ENCODE measurements at regions not wholly inside any gene's neighbourhood (a gene's known extent, or its start where the extent isn't known, plus 50 kb on each side); places are given as distances from the start of the nearest gene placed in this dataset.
"Not testable (repeated sequence)": the region's sequence is repeated elsewhere in the genome, so short reads cannot be mapped to it uniquely, and the experiment has no call there.

DNA sequence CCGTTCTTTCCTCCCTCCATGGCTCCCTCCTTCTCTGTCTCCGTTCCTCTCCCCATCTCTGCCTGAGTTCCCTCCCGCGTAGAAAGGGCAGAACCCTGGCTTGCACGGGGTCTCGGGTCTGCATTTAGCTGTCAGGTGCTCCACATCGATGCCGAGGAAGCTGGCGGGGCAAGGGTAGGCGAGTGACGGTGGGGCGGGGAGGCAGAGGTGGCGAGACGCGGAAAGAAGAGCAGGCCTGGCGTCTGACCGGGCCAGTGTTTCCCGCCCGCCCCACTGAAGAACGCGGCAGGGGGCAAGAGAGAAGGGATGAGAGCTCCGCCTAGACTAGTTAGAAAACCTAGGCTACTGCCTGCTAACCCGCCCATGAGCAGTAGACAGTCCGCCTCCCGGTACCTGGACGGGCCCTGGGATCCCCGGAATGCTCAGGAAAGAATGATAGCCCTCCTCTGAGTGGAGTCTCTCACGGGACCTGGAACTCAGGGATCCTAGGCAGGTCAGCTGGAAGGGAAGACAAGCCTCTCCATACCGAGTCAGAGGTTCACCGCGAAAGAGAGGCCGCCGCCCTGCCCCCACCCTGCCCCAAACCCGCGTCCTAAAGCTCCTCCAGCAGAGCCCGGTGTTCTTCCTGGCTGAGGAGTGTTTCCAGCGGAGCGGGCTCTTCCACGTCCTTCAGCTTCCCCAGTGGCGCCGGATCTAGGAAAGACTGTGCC, 357.9 kb upstream of the DEFB115 start:
- DNase-seq (ENCODE audit: low read depth): not testable (repeated sequence)

DNA sequence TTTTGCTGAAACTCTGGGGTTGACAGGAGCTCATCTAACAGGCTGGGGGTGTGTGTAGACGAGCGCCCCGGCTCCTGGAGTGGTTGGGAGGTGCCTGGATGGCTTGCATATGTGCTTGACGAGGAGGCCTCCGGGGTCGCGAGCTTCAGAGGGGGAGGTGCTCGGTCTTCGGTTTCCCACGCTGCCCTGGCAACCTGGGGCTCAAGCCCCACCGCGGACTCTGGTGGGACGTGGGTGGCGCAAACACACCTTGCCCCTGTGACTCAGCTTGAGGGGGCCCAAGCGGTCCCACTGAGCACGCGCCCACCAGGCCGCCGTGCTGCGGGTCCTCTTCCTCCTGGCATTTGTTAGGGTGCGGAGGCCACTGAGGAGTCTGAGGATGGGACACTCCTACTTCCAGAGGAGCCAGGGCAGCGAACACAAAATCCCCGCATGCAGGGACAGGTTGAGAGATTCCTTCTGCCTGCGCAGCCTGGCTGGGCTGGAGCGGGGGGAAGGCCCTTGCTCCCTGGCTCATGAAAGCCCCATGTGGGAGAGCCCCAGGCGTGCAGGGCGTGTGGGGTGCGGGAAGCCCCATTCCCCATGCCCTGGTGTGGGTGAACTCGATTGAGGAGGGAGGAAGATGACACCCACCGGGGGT, 357.3 kb upstream of the DEFB115 start:
- DNase-seq (ENCODE audit: low read depth): not testable (repeated sequence)

DNA sequence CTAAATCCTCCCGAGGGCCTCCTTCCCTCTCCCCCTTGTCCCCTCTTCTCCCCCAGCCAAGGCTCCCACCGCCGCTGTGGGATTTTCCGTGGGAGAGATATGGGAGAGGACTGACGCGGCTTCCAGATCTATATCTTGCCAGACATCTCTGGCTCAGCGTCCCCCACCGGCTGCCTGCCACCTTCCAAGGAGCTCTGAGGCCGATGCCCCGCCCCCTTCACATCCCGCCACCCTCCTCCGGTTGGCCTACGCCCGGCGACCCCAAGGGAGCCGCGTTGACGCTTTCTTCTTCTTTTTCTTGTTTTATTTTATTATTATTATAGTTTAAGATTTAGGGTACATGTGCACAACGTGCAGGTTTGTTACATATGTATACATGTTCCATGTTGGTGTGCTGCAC, 352.2 kb upstream of the DEFB115 start:
- DNase-seq (ENCODE audit: low read depth): not testable (repeated sequence)

DNA sequence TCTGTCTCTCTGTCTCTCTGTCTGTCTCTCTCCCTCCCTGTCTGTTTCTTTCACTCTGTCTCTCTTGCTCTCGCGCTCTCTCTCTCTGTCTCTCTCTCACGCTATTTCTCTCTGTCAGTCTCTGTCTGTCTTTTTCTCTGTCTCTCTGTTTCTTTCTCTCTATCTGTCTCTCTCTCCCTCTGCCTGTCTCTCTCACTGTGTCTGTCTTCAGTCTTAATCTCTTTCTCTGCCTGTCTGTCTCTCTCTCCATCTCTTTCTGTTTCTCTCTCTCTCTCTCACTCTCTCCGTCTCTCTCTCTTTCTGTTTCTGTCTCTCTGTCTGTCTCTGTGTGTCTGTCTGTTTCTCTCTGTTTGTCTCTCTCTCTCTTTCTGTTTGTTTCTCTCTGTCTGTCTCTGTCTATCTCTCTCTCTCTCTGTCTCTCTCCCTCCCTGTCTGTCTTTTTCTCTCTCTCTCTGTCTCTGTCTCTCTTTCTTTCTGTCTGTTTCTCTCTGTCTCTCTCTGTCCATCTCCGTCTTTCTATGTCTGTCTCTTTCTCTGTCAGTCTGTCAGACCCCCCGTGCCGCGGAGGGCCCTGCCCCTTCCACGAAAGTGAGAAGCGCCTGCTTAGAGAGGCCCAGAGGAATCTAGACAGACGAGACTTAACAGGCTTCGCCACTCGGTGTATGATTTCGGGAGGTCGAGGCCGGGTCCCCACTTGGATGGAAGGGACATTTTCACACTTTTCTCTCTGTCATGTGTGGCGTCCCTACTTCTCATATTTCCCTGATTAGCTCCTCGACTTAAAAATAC, 346.3 kb upstream of the DEFB115 start:
- no peak for DNase-seq (ENCODE audit: low read depth)

DNA sequence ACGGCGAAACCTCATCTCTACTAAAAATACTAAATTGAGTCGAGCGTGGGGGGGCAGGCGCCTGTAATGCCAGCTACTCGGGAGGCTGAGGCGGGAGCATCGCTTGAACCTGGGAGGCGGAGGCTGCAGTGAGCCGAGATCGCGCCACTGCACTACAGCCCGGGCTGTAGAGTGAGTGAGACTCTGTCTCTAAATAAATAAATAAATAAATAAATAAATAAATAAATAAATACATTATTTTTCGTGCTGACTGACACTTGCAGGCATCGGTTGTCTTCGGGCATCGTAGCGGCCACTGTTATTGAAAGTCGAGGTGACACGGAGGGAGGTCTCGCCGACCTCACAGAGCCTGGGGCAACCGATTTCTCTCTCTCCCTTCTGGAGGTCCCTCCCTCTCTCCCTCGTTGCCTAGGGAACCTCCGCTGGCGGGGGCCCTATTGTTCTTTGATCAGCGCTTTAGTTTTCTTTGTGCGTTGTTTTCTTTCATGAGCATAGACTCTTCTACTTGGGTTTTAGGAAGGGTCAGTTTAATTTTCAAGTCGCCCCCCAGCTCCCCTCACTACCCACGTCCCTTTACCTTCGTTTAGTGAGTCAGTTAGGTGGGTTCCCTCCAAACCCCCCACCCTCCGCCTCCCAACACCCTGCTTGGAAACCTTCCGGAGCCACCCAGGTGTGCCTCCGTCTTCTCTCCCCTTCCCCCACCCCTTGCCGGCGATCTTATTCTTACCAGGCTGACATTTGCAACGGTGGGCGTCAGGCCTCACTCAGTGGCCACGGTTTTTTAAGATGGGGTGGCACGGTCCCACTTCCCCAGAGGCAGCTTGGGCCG, 345.4 kb upstream of the DEFB115 start:
- DNase-seq (ENCODE audit: low read depth): not testable (repeated sequence)

DNA sequence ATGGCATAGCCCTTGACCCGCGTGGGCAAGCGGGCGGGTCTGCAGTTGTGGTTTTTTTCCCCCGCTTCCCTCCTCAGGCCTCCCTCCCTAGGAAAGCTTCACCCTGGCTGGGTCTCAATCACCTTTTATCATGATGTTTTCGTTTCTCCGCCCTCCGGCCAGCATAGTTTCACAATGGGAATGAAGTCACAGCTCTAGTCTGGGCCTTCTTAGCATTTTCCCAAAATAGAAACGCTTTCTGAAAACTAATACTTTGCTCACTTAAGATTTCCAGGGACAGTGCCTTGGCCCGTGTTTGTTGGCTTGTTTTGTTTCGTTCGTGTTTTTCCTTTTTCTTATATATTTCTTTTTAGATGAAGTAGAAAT, 344.8 kb upstream of the DEFB115 start:
- peak; percentile 4 for DNase-seq (ENCODE audit: low read depth)

DNA sequence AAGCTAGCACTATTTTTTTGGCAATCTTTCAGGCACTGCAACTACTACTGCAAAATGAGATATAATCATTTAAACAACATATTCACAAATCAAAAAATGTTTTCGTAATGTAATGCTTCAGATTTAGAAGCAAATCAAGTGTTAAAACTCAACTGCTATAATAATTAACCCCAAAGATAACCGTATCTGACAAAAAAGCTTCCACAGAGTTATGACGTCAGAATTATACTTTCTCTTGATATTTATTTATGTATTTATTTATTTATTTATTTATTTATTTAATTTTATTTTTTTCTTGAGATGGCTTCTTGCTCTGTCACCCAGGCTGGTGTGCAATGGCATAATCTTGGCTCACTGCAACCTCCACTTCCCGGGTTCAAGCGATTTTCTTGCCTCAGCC, 341.1 kb upstream of the DEFB115 start:
- not testable (repeated sequence) for DNase-seq (ENCODE audit: low read depth)

DNA sequence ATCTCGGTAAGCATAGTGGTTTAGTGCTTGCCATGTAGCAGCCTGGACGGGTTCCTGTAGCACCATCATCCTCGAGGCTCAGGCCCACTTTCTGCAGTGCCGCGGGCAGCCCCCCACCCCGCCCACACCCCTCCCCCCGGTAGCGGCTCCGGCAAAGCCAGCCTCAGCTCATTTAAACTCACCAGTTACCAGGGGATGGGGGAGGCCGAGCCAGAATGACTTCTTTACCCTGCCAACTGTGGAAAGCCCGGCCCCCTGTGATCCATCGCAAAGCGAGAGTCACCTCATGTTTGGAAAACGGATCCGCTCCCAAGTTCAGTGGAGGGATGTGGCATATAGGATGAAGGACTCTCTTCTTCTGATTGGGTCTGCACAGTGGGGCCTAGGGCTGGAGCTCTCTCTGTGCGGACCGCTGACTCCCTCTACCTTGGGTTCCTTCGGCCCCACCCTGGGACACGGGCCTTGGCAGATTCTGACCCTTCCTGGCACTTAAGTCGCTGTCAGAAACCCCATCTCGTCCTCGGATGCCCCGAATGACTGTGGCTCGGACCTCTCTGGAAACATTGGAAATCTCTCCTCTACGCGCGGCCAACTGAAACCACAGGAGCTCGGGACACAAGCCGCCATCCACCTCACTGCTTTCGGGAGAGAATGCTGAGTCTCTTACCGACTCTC, 337.8 kb upstream of the DEFB115 start:
- no peak for DNase-seq (ENCODE audit: low read depth)

DNA sequence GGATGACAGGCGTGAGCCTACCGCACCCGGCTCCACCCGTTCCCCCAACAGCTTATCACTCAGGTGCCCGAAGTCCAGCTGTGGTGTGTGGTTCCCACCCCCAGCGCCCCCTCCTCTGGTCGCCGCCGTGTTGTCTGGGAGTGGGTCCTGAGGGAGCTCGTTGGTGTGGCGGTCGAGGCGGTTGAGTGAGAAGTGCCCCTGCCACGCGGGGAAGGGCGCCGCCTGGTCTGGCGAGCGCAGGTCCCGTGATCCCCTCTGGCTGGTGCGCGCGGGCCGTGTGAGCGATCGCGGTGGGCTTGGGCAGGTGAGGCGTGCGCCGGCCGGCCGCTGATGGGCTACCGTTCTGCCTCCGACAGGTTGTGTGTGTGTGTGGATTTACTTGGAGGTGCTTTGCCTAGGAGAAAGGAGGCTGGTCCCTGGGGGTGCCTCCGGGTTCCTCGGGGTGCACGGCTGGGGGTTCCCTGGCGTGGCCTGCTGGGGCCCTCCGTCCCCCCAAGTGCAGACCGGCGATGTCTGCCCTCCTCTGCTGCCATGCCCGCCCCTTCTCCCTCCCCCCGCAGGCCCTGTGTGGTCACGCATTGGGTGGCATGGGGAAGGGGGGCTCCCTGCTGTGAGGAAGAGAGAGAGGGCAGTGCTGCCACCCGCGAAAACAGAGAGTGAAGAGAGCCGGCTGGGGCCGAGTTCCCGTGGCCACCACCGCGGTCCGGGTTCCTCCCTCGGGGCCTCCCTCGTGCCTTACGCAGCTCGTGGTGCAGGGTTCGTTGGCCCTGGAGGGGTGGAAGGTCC, 336.0 kb upstream of the DEFB115 start:
- no peak for DNase-seq (ENCODE audit: low read depth)

DNA sequence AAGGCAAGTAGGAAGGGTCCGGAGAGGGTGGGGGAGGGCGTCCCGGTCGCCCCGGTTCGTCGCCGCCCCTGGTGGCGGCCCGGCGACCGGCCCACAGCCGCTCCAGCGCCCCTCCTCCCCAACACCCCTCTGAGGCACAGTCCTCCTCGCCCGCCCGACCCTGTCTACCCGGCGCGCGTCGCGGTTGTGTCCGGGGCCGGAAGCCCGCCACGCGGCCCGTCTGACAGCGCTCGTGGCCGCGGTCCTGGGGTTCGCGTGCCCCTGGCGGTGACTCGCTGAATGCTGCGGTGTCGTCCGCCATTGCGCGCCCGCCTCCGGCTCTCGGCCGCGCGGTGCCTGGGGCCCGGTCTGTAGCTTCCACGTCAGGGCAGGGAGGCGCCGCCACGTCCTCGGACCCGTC, 335.3 kb upstream of the DEFB115 start:
- no peak for DNase-seq (ENCODE audit: low read depth)

DNA sequence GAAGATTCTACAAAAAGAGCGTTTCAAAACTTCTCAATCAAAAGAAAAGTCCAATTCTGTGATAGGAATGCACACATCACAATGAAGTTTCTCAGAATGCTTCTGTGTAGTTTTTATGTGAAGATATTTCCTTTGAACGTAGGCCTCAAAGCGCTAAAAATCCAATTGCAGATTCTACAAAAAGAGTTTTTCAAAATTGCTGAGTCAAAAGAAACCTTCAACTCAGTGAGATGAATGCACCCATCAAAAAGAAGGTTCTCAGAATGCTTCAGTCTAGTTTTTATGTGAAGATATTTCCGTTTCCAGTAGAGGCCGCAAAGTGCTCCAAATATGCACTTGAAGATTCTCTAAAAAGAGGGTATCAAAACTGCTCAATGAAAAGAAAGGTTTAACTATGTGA, 319.7 kb upstream of the DEFB115 start:
- no peak for DNase-seq (ENCODE audit: low read depth)

DNA sequence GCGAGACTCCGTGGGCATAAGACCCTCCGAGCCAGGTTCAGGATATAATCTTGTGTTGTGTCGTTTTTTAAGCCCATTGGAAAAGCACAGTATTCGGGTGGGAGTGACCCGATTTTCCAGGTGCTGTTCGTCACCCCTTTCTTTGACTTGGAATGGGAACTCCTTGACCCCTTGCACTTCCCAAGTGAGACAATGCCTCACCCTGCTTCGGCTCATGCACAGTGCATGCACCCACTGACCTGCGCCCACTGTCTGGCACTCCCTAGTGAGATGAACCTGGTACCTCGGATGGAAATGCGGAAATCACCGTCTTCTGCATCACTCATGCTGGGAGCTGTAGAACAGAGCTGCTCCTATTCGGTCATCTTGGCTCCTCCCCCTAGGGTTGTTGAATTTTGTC, 307.7 kb upstream of the DEFB115 start:
- DNase-seq (ENCODE audit: low read depth): no peak

DNA sequence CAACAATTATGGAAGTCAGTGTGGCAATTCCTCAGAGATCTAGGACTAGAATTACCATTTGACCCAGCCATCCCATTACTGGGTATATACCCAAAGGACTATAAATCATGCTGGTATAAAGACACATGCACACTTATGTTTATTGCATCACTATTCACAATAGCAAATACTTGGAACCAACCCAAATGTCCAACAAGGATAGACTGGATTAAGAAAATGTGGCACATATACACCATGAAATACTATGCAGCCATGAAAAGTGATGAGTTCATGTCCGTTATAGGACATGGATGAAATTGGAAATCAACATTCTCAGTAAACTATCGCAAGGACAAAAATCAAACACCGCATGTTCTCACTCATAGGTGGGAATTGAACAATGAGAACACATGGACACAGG, 306.4 kb upstream of the DEFB115 start:
- DNase-seq (ENCODE audit: low read depth): not testable (repeated sequence)

DNA sequence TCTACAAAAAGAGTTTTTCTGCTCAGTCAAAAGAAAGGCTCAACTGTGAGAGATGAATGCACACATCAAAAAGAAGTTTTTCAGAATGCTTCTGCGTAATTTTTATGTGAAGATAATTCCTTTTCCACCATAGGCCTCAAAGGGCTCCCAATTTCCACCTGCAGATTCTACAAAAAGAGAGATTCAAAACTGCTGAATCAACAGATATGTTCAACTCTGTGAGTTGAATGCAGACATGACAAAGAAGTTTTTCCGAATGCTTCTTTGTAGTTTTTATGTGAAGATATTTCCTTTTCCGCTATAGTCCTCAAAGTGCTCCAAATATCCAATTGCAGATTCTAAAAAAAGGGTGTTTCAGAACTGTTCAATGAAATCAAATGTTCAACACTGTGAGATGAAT, 300.8 kb upstream of the DEFB115 start:
- not testable (repeated sequence) for DNase-seq (ENCODE audit: low read depth)

DNA sequence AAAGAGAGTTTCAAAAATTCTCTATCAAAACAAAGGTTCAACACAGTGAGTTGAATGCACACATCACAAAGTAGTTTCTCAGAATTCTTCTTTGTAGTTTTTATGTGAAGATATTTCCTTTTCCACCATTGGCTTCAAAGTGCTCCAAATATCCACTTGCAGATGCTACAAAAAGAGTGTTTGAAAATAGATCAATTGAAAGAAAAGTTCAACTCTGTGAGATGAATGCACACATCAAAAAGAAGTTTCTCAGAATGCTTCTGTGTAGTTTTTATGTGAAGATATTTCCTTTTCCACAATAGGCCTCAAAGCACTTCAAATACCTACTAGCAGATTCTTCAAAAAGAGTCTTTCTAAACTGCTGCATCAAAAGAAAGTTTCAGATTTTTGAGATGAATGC, 298.3 kb upstream of the DEFB115 start:
- DNase-seq (ENCODE audit: low read depth): not testable (repeated sequence)

DNA sequence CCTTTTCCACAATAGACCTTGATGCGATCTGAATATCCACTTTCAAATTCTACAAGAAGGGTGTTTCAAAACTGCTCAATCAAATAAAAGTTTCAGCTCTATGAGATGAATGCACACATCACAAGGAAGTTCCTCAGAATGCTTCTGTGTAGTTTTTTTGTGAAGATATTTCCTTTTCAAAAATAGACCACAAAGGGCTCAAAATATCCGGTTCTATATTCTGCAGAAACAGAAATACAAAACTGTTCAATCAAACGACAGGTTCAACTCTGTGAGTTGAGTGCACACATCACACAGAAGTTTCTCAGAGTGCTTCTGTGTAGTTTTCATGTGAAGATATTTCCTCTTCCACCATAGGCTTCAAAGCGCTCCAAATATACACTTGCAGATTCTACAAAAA, 293.9 kb upstream of the DEFB115 start:
- no peak for DNase-seq (ENCODE audit: low read depth)

DNA sequence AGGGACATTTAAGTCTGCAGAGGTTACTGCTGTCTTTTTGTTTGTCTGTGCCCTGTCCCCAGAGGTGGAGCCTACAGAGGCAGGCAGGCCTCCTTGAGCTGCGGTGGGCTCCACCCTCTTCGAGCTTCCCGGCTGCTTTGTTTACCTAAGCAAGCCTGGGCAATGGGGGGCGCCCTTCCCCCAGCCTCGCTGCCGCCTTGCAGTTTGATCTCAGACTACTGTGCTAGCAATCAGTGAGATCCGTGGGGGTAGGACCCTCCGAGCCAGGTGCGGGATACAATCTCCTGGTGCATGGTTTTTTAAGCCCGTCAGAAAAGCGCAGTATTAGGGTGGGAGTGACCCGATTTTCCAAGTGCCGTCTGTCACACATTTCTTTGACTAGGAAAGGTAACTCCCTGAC, 281.6 kb upstream of the DEFB115 start:
- not testable (repeated sequence) for DNase-seq (ENCODE audit: low read depth)

DNA sequence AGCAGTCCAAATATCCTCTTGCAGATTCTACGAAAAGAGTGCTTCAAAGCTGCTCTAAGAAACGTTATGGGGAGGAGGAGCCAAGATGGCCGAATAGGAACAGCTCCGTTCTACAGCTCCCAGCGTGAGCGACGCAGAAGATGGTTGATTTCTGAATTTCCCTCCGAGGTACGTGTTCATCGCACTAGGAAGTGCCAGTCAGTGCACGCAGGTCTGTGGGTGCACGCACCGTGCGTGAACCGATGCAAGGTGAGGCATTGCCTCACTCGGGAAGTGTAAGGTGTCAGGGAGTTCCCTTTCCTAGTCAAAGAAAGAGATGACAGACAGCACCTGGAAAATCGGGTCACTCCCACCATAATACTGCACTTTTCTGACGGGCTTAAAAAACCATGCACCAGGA, 272.1 kb upstream of the DEFB115 start:
- DNase-seq (ENCODE audit: low read depth): no peak
